ENCODE measurements at regions not wholly inside any gene's neighbourhood (a gene's known extent, or its start where the extent isn't known, plus 50 kb on each side); places are given as distances from the start of the nearest gene placed in this dataset.
"Not testable (repeated sequence)": the region's sequence is repeated elsewhere in the genome, so short reads cannot be mapped to it uniquely, and the experiment has no call there.

DNA sequence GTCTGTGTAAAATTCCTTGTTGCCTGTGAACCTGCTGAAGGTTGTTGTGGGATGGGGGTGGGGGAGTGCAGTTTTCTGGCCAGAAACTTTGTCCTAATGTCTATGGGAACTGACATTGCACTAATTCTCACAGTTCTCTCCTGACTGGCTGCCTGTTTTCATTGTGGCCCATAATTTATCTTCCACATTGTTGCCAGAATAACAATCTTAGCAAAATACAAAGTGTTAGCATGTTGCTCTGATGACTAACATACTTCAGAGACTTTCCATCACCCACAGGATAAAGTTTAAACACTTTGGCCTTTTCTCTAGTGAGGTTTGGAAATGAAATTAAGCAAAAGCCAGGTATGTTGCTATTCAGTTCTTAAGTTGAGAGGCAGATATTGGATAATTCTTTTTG, 81.4 kb upstream of the TBC1D5 start:
- in situ Hi-C loops (cut with MboI; ENCODE audit: low sequenced_read_pairs in 4 of 4) (no loop called here), intact Hi-C loops (cut with DNase I; ENCODE audit: low total_unique reads) (no loop called here)
- no peaks in the 10 kb centered on the region for H3K27me3 ChIP-seq
- H3K4me3 ChIP-seq: no peak overlapping the region
- DNase-seq (no peak), ATAC-seq (no peak)
- no peaks in the 10 kb centered on the region for H3K4me1 ChIP-seq
- H3K36me3 ChIP-seq: no peaks in the 10 kb centered on the region
- H3K27ac ChIP-seq: no peak overlapping the region
- TF ChIP-seq POLR2A (IDR thresholded peaks at IDR 0.05): no peak
- TF ChIP-seq, protein P1, sequence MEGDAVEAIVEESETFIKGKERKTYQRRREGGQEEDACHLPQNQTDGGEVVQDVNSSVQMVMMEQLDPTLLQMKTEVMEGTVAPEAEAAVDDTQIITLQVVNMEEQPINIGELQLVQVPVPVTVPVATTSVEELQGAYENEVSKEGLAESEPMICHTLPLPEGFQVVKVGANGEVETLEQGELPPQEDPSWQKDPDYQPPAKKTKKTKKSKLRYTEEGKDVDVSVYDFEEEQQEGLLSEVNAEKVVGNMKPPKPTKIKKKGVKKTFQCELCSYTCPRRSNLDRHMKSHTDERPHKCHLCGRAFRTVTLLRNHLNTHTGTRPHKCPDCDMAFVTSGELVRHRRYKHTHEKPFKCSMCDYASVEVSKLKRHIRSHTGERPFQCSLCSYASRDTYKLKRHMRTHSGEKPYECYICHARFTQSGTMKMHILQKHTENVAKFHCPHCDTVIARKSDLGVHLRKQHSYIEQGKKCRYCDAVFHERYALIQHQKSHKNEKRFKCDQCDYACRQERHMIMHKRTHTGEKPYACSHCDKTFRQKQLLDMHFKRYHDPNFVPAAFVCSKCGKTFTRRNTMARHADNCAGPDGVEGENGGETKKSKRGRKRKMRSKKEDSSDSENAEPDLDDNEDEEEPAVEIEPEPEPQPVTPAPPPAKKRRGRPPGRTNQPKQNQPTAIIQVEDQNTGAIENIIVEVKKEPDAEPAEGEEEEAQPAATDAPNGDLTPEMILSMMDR (IDR thresholded peaks at IDR 0.05 in 4 of 5, conservative IDR thresholded peaks at IDR 0.05 in 1 of 5): no peak
- no peaks in the 10 kb centered on the region for H3K9me3 ChIP-seq

DNA sequence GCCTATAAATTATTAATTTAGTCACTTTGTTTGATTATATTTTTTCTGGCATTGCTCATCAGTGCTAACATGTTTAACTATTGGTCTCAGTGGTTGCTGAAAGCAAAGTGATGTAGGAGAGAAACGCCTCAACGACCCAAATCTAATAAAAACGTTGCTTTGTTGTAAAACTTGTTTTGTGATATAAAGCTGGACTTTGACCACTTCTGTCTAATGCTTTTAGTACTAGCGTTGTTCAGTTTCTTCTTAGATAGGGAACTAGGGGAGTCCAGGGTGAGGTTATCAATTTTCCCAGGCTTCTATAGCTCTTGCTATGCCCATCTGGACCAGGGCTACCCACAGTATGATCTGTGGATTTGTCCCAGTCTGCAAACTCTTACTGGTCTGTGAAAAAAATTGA, 80.6 kb upstream of the TBC1D5 start:
- H3K9me3 ChIP-seq: no peaks in the 10 kb centered on the region
- in situ Hi-C loops (cut with MboI; ENCODE audit: low sequenced_read_pairs in 4 of 4) (no loop called here), intact Hi-C loops (cut with DNase I; ENCODE audit: low total_unique reads) (no loop called here)
- H3K4me1 ChIP-seq: no peaks in the 10 kb centered on the region
- no peak overlapping the region for H3K4me3 ChIP-seq
- H3K27ac ChIP-seq: no peak overlapping the region
- TF ChIP-seq, protein P1 (IDR thresholded peaks at IDR 0.05 in 4 of 5, conservative IDR thresholded peaks at IDR 0.05 in 1 of 5): no peak
- TF ChIP-seq POLR2A (IDR thresholded peaks at IDR 0.05): no peak
- no peaks in the 10 kb centered on the region for H3K36me3 ChIP-seq
- no peaks in the 10 kb centered on the region for H3K27me3 ChIP-seq
- ATAC-seq: no peak
- no peak for DNase-seq

DNA sequence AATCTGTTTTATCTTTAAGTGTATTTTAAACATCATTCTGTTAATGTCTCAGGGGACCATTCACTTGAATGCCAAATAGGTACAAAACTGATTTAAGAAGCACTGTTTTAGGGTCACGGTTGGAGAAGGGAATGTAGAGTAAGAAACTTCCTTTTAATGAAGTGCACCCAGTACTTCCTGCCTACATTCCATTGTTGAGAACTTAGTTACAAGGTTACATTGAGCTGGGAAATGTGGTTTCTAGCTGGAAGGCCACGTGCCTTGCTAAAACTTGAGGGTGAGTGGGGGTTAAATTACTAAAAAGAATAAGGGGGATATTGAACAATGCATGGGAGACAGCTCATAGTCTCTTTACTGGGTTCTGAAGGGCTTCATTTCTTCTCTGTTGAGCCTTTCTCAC, 78.3 kb upstream of the TBC1D5 start:
- intact Hi-C loops (cut with DNase I; ENCODE audit: low total_unique reads) (no loop called here), in situ Hi-C loops (cut with MboI; ENCODE audit: low sequenced_read_pairs in 4 of 4) (no loop called here)
- ATAC-seq (no peak), DNase-seq (no peak)
- no peak overlapping the region for H3K4me3 ChIP-seq
- H3K27ac ChIP-seq: no peak overlapping the region
- no peaks in the 10 kb centered on the region for H3K9me3 ChIP-seq
- no peak for TF ChIP-seq POLR2A (IDR thresholded peaks at IDR 0.05)
- TF ChIP-seq, protein P1 (IDR thresholded peaks at IDR 0.05 in 4 of 5, conservative IDR thresholded peaks at IDR 0.05 in 1 of 5): no peak
- no peaks in the 10 kb centered on the region for H3K4me1 ChIP-seq
- no peaks in the 10 kb centered on the region for H3K36me3 ChIP-seq
- no peaks in the 10 kb centered on the region for H3K27me3 ChIP-seq

DNA sequence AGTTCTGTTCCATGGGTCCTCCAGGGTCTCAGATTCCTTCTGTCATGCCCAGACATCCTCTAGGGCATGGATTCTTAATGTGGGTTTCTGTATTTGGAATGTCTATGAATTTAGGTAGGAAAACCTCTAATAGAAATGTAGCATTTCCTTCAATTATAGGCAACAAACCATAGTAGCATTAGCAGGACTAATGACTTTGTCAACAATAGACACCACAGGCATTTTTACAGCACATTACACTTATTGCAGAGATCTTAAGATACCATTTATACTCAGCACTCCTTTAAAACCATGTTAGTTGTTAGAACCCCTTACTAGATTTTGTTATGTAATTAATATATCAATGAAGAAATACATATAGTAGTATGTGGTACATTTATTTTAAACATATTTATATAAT, 77.8 kb upstream of the TBC1D5 start:
- intact Hi-C loops (cut with DNase I; ENCODE audit: low total_unique reads): no loop called here
- Histone ChIP-seq H3K27ac (no peak overlapping the region), H3K27me3 (no peaks in the 10 kb centered on the region), H3K36me3 (no peaks in the 10 kb centered on the region), H3K9me3 (no peaks in the 10 kb centered on the region), H3K4me1 (no peaks in the 10 kb centered on the region), H3K4me3 (no peak overlapping the region)
- ATAC-seq (no peak), DNase-seq (no peak)
- in situ Hi-C loops (cut with MboI; ENCODE audit: low sequenced_read_pairs in 4 of 4): no loop called here
- TF ChIP-seq POLR2A (IDR thresholded peaks at IDR 0.05): no peak
- TF ChIP-seq, protein P1 (IDR thresholded peaks at IDR 0.05 in 4 of 5, conservative IDR thresholded peaks at IDR 0.05 in 1 of 5): no peak

DNA sequence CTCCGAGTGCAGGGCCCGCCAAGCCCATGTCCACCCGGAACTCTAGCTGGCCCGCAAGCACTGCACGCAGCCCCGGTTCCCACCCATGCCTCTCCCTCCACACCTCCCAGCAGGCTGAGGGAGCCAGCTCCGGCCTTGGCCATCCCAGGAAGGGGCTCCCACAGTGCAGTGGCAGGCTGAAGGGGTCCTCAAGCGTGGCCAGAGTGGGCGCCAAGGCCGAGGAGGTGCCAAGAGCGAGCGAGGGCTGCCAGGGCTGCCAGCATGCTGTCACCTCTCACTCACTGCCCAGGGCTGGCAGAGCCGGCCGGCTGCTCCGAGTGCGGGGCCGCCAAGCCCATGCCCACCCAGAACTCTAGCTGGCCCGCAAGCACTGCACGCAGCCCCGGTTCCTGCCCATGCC, 75.5 kb upstream of the TBC1D5 start:
- intact Hi-C loops (cut with DNase I; ENCODE audit: low total_unique reads); ATAC-seq; H3K27ac ChIP-seq; H3K4me1 ChIP-seq; DNase-seq; in situ Hi-C loops (cut with MboI; ENCODE audit: low sequenced_read_pairs in 4 of 4); H3K9me3 ChIP-seq; H3K27me3 ChIP-seq; H3K4me3 ChIP-seq; H3K36me3 ChIP-seq: not testable (repeated sequence)
